Upper lobe of left lung (tissue), 4 donors: ENCODE measurements at regions not wholly inside any gene's neighbourhood (a gene's known extent, or its start where the extent isn't known, plus 50 kb on each side); places are given as distances from the start of the nearest gene placed in this dataset.

ENCODE experiments used
- POLR2A ChIP-seq, 4 donors: fragments of 450-650 bp; IDR thresholded peaks; one replicate each; pipeline ENCODE4 v1.5.1; 2016 to 2017; ENCODE audit warnings: antibody characterized with exemption in 4 of 4, mild to moderate bottlenecking in 2 of 4
- POLR2AphosphoS5 ChIP-seq, 2 donors: sonication (generic); formaldehyde crosslinking; IDR thresholded peaks; one replicate each; pipeline ENCODE4 v1.5.1; 2017; ENCODE audit warnings: antibody characterized with exemption in 2 of 2

DNA sequence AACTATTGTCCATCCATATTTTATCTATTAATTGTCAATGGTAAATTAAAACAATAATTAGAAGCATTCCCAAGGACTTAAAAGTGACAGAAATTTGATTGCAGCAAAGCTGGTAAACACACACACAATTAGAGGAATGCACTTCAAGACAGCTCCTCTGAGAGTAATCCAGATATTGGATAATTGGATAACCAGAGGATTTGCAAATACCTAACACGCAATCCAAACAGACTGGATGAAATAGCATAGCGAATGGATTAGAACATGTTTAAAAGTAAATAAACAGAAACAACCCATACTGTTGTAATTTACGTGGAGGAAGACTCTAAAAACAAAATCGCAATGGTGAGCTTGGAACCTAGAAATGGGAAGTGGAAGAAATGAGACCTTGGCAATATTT lies 239.8 kb downstream of the METTL4 start:
- TF ChIP-seq POLR2AphosphoS5 (IDR thresholded peaks at IDR 0.05) (no peak), POLR2A (IDR thresholded peaks at IDR 0.05) (no peak)
